Uterus (tissue), 3 donors: ENCODE measurements at regions not wholly inside any gene's neighbourhood (a gene's known extent, or its start where the extent isn't known, plus 50 kb on each side); places are given as distances from the start of the nearest gene placed in this dataset.

ENCODE experiments used
- DNase-seq, 2 donors: peaks; one replicate each; pipeline ENCODE4 v3.0.0-alpha.2; 2019 to 2020
- H3K27ac ChIP-seq, 2 donors: fragments of 200-600 bp; sonication (generic); 1 replicate in 1 of 2; 2 replicates in 1 of 2; pipeline ENCODE4 v1.5.1; 2016 to 2018
- H3K27me3 ChIP-seq, 2 donors: fragments of 200-600 bp; sonication (generic); one replicate each; pipeline ENCODE4 v1.5.1; 2018 to 2019; ENCODE audit warnings: control low read depth in 1 of 2
- H3K36me3 ChIP-seq, 2 donors: fragments of 200-600 bp; sonication (generic); one replicate each; pipeline ENCODE4 v1.5.1; 2019; ENCODE audit warnings: control low read depth in 1 of 2
- H3K4me1 ChIP-seq, 2 donors: fragments of 200-600 bp; sonication (generic); one replicate each; pipeline ENCODE4 v1.5.1; 2018 to 2019; ENCODE audit warnings: control low read depth in 1 of 2
- H3K4me3 ChIP-seq, 2 donors: fragments of 200-600 bp; sonication (generic); 1 replicate in 1 of 2; 2 replicates in 1 of 2; pipeline ENCODE4 v1.5.1; 2018 to 2019; ENCODE audit warnings: mild to moderate bottlenecking in 1 of 2
- H3K9me3 ChIP-seq, 2 donors: fragments of 200-600 bp; sonication (generic); one replicate each; pipeline ENCODE4 v1.5.1; 2019; ENCODE audit warnings: control low read depth in 1 of 2
- CTCF ChIP-seq, 4 experiments: fragments of 200-600 bp in 2 of 4; fragments of 450-650 bp in 2 of 4; sonication (generic) in 2 of 4; IDR thresholded peaks; one replicate each; pipeline ENCODE4 v1.5.1; 2016 to 2019; ENCODE audit warnings: antibody characterized with exemption in 4 of 4, mild to moderate bottlenecking in 2 of 4, moderate library complexity in 1 of 4
- POLR2A ChIP-seq, 2 donors: fragments of 450-650 bp; IDR thresholded peaks; one replicate each; pipeline ENCODE4 v1.6.1; 2016; ENCODE audit warnings: antibody characterized with exemption in 2 of 2, mild to moderate bottlenecking in 1 of 2, moderate library complexity in 1 of 2
- intact Hi-C: fragments of 100-400 bp; cut with DNase I; formaldehyde crosslinking; loops from one replicate; pipeline ENCODE4 v1.15.1; 2023; ENCODE audit warnings: low total_unique reads
- donor health status: DM: yes; HTN: yes; CAD: no.

- intact Hi-C loops, result no loop called here
- H3K9me3 ChIP-seq, result no peaks in the 10 kb centered on the region
- no peak for DNase-seq
- no peaks in the 10 kb centered on the region for H3K4me1 ChIP-seq
- no peaks in the 10 kb centered on the region for H3K36me3 ChIP-seq
- no peaks in the 10 kb centered on the region for H3K27me3 ChIP-seq
- H3K27ac ChIP-seq, result no peak overlapping the region
- H3K4me3 ChIP-seq, result no peak overlapping the region
- TF ChIP-seq CTCF (IDR thresholded peaks at IDR 0.05) (no peak), POLR2A (IDR thresholded peaks at IDR 0.05) (no peak)
These were observed 95.3 kb upstream of the CRHR1 start for GRCh38 chr17:45688820-45689219.

- TF ChIP-seq POLR2A (IDR thresholded peaks at IDR 0.05) (no peak), CTCF (IDR thresholded peaks at IDR 0.05) (no peak)
- DNase-seq, result no peak
- intact Hi-C loops, result no loop called here
- Histone ChIP-seq H3K36me3 (no peaks in the 10 kb centered on the region), H3K27me3 (no peaks in the 10 kb centered on the region), H3K4me1 (no peaks in the 10 kb centered on the region), H3K9me3 (no peaks in the 10 kb centered on the region), H3K27ac (no peak overlapping the region), H3K4me3 (no peak overlapping the region)
These were observed 94.7 kb upstream of the CRHR1 start for GRCh38 chr17:45689451-45689850.

GRCh38 chr17:45690625-45691275, 93.4 kb upstream of the CRHR1 start:
- Histone ChIP-seq H3K4me3 (no peak overlapping the region), H3K9me3 (no peaks in the 10 kb centered on the region), H3K4me1 (no peaks in the 10 kb centered on the region), H3K27ac (no peak overlapping the region), H3K36me3 (no peaks in the 10 kb centered on the region), H3K27me3 (no peaks in the 10 kb centered on the region)
- intact Hi-C loops, result no loop called here
- no peak for TF ChIP-seq CTCF (IDR thresholded peaks at IDR 0.05)
- TF ChIP-seq POLR2A (IDR thresholded peaks at IDR 0.05), result no peak
- no peak for DNase-seq

- Histone ChIP-seq H3K4me1 (no peaks in the 10 kb centered on the region), H3K36me3 (no peaks in the 10 kb centered on the region), H3K27me3 (no peaks in the 10 kb centered on the region), H3K4me3 (no peak overlapping the region), H3K9me3 (no peaks in the 10 kb centered on the region), H3K27ac (no peak overlapping the region)
- DNase-seq, result no peak
- TF ChIP-seq POLR2A (IDR thresholded peaks at IDR 0.05) (no peak), CTCF (IDR thresholded peaks at IDR 0.05) (no peak)
- intact Hi-C loops, result no loop called here
These were observed 91.5 kb upstream of the CRHR1 start for GRCh38 chr17:45692661-45693060.

GRCh38 chr17:45693792-45694191, 90.3 kb upstream of the CRHR1 start:
- Histone ChIP-seq H3K27me3 (no peaks in the 10 kb centered on the region), H3K9me3 (no peaks in the 10 kb centered on the region), H3K4me3 (no peak overlapping the region), H3K27ac (no peak overlapping the region), H3K4me1 (no peaks in the 10 kb centered on the region), H3K36me3 (no peaks in the 10 kb centered on the region)
- TF ChIP-seq CTCF (IDR thresholded peaks at IDR 0.05) (no peak), POLR2A (IDR thresholded peaks at IDR 0.05) (no peak)
- DNase-seq, result no peak
- intact Hi-C loops, result no loop called here
